Choroid plexus epithelial cell (primary cell): ENCODE measurements at regions not wholly inside any gene's neighbourhood (a gene's known extent, or its start where the extent isn't known, plus 50 kb on each side); places are given as distances from the start of the nearest gene placed in this dataset.

Experiments used
- DNase-seq: peaks from one replicate; pipeline ENCODE4 v3.0.0-alpha.2; 2010; ENCODE audit warnings: low read depth
- H3K4me3 ChIP-seq: 2 replicates; pipeline ENCODE4 v1.5.1; 2011; ENCODE audit warnings: low read depth, mild to moderate bottlenecking, control low read depth, low read length, moderate library complexity
- TF ChIP-seq, protein P1 (sequence below): conservative IDR thresholded peaks from 2 replicates; pipeline ENCODE4 v1.5.1; 2011; ENCODE audit warnings: low read depth, mild to moderate bottlenecking, control low read depth, inconsistent platforms, low read length, moderate library complexity

DNA sequence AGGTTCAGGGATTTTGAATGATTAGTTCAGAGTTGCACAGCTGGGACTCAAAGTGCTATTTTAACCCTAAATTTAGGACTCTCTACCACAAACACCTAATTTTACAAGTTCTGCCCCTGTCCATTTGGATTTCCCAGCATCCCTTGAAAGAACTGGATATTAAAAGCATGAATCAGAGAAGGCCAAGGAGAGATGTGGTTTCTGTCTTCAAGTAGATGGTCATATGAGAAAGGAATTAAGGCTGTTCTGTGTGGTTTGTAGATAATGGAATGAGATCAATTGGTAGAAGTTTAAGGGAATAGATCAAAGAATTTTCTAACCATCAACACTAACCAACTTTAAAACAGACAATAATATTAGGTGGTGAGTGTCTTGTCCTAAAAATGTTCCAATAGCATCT lies 106.4 kb upstream of the TENM4 start:
- TF ChIP-seq, protein P1, sequence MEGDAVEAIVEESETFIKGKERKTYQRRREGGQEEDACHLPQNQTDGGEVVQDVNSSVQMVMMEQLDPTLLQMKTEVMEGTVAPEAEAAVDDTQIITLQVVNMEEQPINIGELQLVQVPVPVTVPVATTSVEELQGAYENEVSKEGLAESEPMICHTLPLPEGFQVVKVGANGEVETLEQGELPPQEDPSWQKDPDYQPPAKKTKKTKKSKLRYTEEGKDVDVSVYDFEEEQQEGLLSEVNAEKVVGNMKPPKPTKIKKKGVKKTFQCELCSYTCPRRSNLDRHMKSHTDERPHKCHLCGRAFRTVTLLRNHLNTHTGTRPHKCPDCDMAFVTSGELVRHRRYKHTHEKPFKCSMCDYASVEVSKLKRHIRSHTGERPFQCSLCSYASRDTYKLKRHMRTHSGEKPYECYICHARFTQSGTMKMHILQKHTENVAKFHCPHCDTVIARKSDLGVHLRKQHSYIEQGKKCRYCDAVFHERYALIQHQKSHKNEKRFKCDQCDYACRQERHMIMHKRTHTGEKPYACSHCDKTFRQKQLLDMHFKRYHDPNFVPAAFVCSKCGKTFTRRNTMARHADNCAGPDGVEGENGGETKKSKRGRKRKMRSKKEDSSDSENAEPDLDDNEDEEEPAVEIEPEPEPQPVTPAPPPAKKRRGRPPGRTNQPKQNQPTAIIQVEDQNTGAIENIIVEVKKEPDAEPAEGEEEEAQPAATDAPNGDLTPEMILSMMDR: no peak
- no peak overlapping the region for H3K4me3 ChIP-seq
- DNase-seq: peak; percentile 3

DNA sequence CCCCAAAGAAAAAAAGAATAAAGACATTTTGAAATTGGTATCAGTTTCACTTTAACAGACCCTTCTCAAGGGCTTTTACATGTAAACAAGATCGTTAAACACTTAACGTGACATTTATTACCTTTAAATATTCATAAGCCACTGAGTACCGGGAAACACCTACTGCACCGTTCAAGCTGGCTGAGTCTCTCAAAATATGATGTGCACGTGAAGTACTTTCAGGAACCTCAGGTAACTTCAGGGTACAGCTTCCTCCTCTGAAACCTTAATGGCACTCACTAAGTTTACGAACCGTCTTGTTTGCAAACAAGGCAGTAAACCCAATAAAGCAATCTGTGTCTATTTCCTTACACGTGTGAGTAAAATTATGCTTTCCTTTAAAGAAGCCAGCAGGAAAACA lies 105.5 kb upstream of the TENM4 start:
- no peak overlapping the region for H3K4me3 ChIP-seq
- TF ChIP-seq, protein P1: no peak
- no peak for DNase-seq

DNA sequence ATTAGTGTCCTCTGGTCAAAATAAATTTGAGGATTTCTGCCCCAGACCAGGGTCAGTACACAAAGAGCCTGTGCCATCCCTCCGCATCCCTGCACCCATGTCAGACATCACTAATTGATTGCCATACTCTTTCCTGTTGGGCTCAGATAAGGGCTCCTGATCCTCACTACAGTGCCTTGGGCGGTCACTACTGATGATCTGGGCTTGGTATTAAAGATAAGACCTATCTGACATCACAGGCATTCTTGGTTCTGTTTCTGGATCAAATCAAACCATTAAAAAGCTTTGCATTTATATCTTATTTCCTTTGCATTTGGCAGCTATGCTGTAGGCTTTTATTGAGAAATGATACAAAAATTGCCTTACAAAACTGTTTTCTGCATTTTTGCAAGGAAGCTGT lies 103.5 kb upstream of the TENM4 start:
- no peak for DNase-seq
- H3K4me3 ChIP-seq: no peak overlapping the region
- TF ChIP-seq, protein P1: no peak

DNA sequence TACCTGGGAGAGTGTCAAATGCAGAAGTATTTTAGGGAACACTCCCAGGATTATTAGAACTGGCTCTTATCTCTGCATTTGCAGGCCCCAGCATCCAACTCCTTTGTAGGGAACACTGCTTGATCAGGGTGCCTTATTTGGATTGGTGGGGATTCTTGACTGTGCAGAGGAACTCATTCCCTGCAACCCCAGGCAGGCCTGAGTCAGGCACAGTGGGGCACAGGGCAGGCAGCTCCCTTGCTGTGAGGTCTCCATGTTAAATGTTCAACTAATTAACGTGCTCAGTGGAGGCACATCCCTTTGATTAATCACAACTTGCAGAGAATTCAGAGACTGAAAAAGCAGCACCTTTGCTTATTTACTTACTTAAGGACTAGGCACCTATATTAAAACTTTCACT lies 102.3 kb upstream of the TENM4 start:
- TF ChIP-seq, protein P1: no peak
- no peak overlapping the region for H3K4me3 ChIP-seq
- no peak for DNase-seq

DNA sequence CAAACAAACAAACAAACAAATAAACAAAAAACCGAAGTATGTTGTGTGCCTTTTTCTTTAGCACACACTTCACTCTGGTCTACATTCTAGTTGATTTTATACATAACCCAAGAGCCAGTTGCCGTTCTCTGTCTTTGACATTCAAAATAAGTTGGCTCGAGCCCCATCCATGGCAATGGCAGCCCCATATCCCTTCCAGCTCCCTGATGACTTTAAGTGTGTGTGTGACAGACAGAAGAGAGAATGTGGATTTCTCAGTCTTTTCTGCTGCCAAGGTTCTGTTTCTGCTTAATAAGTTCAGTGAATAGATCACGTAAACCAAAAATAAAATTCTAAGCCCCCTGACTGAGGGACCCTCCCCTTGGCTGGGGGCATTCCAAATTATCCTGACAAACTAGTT lies 100.6 kb upstream of the TENM4 start:
- TF ChIP-seq, protein P1: no peak
- no peak overlapping the region for H3K4me3 ChIP-seq

DNA sequence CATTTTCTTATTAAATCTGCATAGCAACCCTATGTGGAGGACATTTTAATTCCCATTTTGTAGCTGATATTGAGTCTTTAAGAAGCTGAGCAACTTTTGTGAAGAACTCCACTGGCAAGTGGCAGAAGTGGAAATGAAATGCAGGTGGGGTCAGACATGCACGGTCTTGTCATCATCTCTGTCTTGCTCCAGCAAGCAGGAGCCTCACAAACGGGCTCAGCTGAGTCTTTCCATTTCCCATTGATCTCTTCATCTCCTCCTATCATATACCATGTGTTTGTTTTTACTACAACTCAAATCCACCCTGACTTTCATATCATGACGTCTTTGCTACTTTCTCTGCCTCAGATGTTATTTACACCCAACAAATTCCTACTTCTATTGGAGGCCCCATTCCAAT lies 97.9 kb upstream of the TENM4 start:
- no peak for DNase-seq
- TF ChIP-seq, protein P1: no peak
- no peak overlapping the region for H3K4me3 ChIP-seq

More for the DNA sequence above, 100.6 kb upstream of the TENM4 start:
- DNase-seq: no peak

DNA sequence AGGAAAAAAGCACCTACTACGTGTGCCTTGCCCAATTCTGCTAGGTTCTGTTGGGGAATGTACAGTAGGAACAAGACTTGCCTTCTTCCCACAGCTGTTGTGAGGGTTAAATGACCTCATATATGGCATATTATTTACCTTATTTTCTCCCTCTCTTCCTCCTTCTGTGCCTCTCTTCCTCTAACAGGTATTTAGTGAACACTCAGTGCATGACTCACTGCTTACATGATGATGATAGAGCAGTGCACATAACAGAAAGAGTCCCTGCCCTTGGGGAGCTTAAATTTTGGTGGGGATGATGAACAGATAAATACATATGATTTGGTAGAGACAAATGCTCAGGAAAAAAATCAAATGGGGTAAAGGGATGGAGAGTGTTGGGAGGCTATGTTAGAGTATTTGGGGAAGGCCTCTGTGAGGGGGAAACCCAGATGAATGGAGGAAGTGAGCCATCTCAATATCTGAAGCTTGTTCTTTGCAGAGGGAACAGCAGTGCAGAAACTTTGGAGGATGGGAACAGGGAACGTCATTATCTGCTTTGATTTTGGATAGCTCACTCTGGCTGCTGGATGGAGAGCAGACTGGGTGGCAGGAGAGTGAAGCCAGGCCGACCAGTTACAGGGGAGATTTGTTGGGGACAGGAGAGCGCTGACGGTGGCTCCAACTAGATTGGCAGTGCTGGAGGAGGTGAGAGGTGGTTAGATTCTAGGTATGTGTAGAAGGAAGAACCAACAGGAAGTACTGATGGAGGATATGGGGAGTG lies 95.5 kb upstream of the TENM4 start:
- no peak overlapping the region for H3K4me3 ChIP-seq
- TF ChIP-seq, protein P1: no peak
- no peak for DNase-seq
